ENCODE measurements at regions not wholly inside any gene's neighbourhood (a gene's known extent, or its start where the extent isn't known, plus 50 kb on each side); places are given as distances from the start of the nearest gene placed in this dataset.

DNA sequence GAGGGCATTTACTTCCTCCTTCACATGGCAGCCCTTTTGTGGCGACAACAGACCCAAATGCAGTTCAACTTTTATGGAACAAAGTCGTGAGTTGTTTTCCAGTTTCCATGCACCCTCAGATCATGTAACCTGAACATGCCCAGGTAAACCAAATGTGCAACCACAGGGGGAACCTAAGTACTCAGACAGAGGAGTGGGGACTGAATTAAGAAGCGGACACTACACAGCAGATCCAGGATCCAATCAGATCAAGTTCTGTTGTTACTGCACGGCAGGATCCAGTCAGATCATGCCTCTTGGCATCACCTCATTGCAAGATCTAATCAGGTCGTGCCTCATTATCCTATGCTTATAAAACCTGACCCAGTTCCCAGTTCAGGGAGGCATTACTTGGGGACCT lies 115.7 kb downstream of the MATN1 start:
- no peak for DNase-seq

DNA sequence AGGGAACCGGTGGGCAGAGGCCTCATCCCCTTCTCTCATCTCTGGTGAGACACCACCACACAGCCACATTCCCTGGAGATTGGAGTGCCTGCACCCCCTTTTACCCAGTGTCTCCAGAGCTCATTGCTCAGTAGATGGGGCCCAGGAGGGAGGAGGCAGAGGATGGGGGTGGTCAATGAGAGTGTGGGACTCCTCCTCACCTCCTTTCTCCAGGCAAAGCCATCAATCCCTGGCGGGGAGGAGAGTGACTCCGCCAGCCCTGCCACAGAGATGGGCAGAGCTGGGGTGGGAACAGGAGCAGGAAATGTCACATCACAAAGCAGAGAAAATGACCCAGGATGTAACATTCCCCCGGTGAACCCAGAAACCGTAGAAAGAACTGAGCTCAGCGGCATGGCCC lies 117.2 kb downstream of the MATN1 start:
- no peak for DNase-seq

DNA sequence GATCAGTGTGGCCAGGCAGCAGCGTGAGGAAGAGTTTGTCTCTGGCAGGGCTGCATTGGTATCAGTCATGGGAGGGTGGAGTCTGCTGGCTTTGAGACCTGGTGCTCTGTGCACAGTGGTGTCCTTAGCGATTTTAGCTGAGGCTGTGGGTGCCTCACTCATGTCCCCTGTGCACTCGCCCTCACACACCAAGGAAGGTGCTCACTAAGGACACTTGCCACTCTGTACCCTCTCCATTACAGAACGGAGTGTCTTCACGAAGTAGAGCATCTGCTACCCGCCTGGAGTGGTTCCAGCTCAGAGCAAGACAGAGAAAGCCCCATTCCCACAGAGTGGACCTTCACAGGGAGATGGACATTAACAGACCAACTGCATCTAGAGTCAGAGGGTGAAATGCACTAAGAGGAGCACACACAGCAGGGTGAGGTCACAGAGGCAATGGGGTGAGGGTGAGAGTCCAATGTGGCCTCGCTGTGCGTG lies 117.9 kb downstream of the MATN1 start:
- DNase-seq = no peak

GRCh38 chr1:30604801-30605440 lies 118.5 kb downstream of the MATN1 start:
- DNase-seq = no peak

- no peak for DNase-seq
Measured at GRCh38 chr1:30603081-30603858, 120.1 kb downstream of the MATN1 start.

- DNase-seq = no peak
Measured at GRCh38 chr1:30601316-30602085, 121.9 kb downstream of the MATN1 start.

GRCh38 chr1:30600706-30601105 lies 122.7 kb downstream of the MATN1 start:
- DNase-seq = no peak

DNA sequence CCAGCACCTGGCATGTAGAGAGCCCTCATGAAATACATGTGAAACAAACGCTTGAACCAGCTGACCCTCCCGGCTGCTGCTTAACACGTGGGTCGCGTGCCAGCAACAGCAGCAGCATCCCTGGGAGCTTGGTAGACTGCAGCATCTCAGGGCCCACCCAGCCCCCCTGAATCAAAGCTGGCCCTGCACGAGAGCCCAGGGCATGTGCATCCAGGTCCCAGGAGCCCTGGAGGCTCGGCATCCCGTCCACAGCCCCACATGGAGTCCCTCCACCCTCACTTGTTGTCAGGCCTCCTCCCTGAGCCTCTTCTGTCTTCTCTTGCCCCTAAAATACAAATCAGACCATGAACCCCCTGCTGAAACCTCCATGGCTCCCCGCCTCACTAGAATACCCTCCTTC lies 123.1 kb downstream of the MATN1 start:
- no peak for DNase-seq

GRCh38 chr1:30599721-30600120 lies 123.7 kb downstream of the MATN1 start:
- no peak for DNase-seq

- DNase-seq = no peak
Measured at GRCh38 chr1:30598571-30599114, 124.7 kb downstream of the MATN1 start.

GRCh38 chr1:30597711-30598110 lies 125.7 kb downstream of the MATN1 start:
- no peak for DNase-seq

DNA sequence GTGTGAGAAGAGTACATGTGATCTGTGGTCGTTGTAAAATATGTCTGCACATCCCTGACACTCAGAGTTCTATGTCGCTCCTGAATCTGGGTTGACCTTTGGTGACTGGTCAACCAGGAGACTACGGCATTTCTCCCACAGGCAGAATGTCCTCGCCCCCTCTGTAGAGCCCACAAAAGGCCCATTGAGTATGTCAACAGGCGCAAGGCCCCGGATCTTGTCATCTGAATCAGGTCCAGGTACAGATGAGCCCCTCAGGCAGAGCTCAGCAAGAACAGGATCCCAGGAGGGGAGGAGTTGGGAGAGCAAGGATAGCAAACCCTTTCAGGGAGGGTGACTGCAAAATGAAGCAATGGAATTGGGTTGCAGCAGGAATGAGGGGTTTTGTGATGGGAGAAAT lies 126.5 kb downstream of the MATN1 start:
- no peak for DNase-seq

GRCh38 chr1:30596470-30596869 lies 126.9 kb downstream of the MATN1 start:
- no peak for DNase-seq

DNA sequence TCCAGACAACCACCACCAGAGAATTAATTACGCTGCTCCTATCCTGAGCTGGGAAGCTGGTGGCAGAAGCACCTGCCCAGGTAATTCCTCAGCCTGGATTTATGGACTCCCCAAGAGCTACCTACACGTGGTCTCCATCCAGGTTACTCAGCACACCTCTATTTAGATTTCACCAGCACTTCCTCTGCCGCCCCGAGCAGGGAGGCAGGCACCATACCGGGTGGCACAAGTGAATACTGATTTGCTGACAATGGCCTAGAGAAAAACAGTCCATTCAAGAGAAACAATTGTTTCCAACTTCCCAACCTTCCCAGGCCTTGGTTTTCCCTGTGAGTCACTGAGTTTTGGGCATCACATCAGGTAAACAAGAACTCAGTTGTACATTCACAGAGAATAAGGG lies 134.3 kb downstream of the MATN1 start:
- DNase-seq = no peak

DNA sequence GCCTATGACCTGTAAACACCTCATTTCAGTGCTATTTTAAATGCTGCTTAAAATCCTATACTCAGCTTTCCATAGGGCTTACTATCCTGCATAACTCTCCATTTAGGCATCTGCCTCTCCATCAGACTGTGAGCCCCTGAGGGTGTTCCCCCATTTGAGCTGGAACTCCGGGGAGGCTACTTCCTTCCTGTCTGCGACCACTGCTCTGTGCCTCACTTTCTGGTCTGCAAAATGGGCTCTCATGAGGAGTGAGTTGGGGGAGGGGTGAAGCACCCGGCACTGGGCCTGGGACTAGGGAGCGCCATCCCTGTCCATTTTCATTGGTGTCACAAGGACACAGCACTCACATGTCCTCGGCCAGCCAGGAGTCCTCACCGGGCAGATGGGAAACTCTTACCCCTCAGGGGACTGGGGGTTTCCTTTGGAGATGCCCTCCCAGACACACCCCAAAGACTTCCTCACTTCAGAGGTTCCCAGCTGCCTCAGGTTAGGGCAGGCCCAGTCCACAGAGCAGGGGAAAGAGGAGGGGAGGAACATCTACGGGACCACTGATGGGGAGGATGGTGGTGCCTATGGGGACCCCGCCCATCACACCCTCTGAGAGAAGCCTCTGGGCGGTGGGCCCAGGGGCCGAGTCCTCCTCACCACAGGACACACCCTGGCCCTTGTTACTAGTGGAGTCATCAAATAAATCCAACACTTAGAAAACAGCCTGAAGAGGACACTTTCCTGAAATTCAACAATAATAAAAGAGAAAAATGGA lies 134.9 kb downstream of the MATN1 start:
- DNase-seq = no peak

GRCh38 chr1:30586671-30587070 lies 136.7 kb downstream of the MATN1 start:
- DNase-seq = no peak

- no peak for DNase-seq
Measured at GRCh38 chr1:30579580-30579979, 143.8 kb downstream of the MATN1 start.

GRCh38 chr1:30575066-30575465 lies 148.3 kb downstream of the MATN1 start:
- DNase-seq = no peak

GRCh38 chr1:30572192-30572591 lies 151.2 kb downstream of the MATN1 start:
- DNase-seq = no peak

GRCh38 chr1:30571380-30571779 lies 152.0 kb downstream of the MATN1 start:
- DNase-seq = no peak

GRCh38 chr1:30569384-30569783 lies 154.0 kb downstream of the MATN1 start:
- DNase-seq = no peak

- no peak for DNase-seq
Measured at GRCh38 chr1:30562559-30562958, 160.8 kb downstream of the MATN1 start.

DNA sequence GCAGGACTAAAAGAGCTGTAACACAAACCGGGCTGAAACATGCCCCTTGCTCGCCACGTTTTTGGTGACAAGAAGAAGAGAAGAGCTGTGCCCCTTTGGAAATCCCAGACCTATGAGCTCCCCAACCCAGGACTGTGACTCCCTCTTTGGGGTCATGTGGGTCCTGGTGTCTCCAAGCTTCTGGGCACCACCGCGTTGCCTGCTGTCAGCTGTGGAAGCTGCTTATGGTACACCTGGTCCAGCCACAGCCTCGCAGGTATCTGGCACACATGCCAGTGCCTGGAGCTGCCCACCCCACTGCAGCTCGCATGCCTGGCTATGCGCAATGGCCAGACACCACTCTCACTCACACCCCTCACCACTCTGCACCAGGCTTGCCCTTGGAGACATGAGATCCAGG lies 171.8 kb downstream of the MATN1 start:
- DNase-seq = no peak
